GM23248 (cell line): ENCODE measurements at regions not wholly inside any gene's neighbourhood (a gene's known extent, or its start where the extent isn't known, plus 50 kb on each side); places are given as distances from the start of the nearest gene placed in this dataset.

Experiments used
- DNase-seq: peaks from one replicate; pipeline ENCODE4 v3.0.0-alpha.2; 2015
- H2AFZ ChIP-seq: fragments of 200-600 bp; sonication (generic); 2 replicates; pipeline ENCODE4 v1.6.1; 2016; ENCODE audit warnings: antibody characterized with exemption
- H3F3A ChIP-seq: fragments of 200-600 bp; sonication (generic); 2 replicates; pipeline ENCODE4 v1.6.1; 2016; ENCODE audit warnings: mild to moderate bottlenecking, antibody characterized with exemption, mixed run types; ENCODE audit not compliant: insufficient read depth
- H3K27ac ChIP-seq: fragments of 200-600 bp; sonication (generic); 2 replicates; pipeline ENCODE4 v1.5.1; 2016; ENCODE audit warnings: mild to moderate bottlenecking
- H3K27me3 ChIP-seq: fragments of 200-600 bp; sonication (generic); replicated peaks from 2 replicates; pipeline ENCODE4 v1.6.1; 2016; ENCODE audit warnings: mild to moderate bottlenecking; ENCODE audit not compliant: insufficient read depth
- H3K36me3 ChIP-seq: fragments of 200-600 bp; sonication (generic); 2 replicates; pipeline ENCODE4 v1.6.1; 2016; ENCODE audit warnings: low read depth, mild to moderate bottlenecking
- H3K4me1 ChIP-seq: fragments of 200-600 bp; sonication (generic); 2 replicates; pipeline ENCODE4 v1.6.1; 2016; ENCODE audit warnings: mild to moderate bottlenecking; ENCODE audit not compliant: insufficient read depth
- H3K4me2 ChIP-seq: fragments of 200-600 bp; sonication (generic); one replicate; pipeline ENCODE4 v1.6.1; 2016; ENCODE audit warnings: mild to moderate bottlenecking; ENCODE audit not compliant: unreplicated experiment
- H3K4me3 ChIP-seq: fragments of 200-600 bp; sonication (generic); 2 replicates; pipeline ENCODE4 v1.5.1; 2016; ENCODE audit warnings: mild to moderate bottlenecking
- H3K79me2 ChIP-seq: fragments of 200-600 bp; sonication (generic); 2 replicates; pipeline ENCODE4 v1.6.1; 2016; ENCODE audit warnings: mild to moderate bottlenecking; ENCODE audit not compliant: insufficient read depth
- H3K9ac ChIP-seq: fragments of 200-600 bp; sonication (generic); 2 replicates; pipeline ENCODE4 v1.6.1; 2016; ENCODE audit warnings: mild to moderate bottlenecking
- H3K9me2 ChIP-seq: fragments of 200-600 bp; sonication (generic); 2 replicates; pipeline ENCODE4 v1.6.1; 2016; ENCODE audit warnings: mixed run types, mild to moderate bottlenecking, moderate library complexity; ENCODE audit not compliant: insufficient read depth
- H3K9me3 ChIP-seq: fragments of 200-600 bp; sonication (generic); one replicate; pipeline ENCODE4 v1.6.1; 2017; ENCODE audit warnings: low read depth
- H4K20me1 ChIP-seq: fragments of 200-600 bp; sonication (generic); 2 replicates; pipeline ENCODE4 v1.6.0; 2016; ENCODE audit not compliant: insufficient read depth
- EZH2 ChIP-seq: fragments of 200-600 bp; sonication (generic); IDR thresholded peaks from 2 replicates; pipeline ENCODE4 v1.6.1; 2018; ENCODE audit warnings: antibody characterized with exemption, mild to moderate bottlenecking; ENCODE audit not compliant: insufficient read depth, poor library complexity, severe bottlenecking
- EZH2phosphoT487 ChIP-seq: fragments of 200-600 bp; sonication (generic); IDR thresholded peaks from 2 replicates; pipeline ENCODE4 v1.6.1; 2018; ENCODE audit warnings: antibody characterized with exemption, moderate library complexity, mild to moderate bottlenecking, low read depth; ENCODE audit not compliant: insufficient read depth
- WGBS, 2 experiments: methylation state at CpG; one replicate each; pipeline ENCODE4 v1.1.6; 2015 to 2017; ENCODE audit warnings: low lambda C conversion rate in 2 of 2, low coverage in 1 of 2; ENCODE audit errors: missing lambda C conversion rate in 2 of 2; 5-methylcytosine and 5-hydroxymethylcytosine counted together
- in situ Hi-C: fragments of 300-500 bp; cut with MboI; formaldehyde crosslinking; loops from 2 replicates; pipeline ENCODE4 v1.15.0; 2020

- Histone ChIP-seq H3K4me1 (no peaks in the 10 kb centered on the region), H3K27ac (no peak overlapping the region), H3K9ac (no peak overlapping the region), H3K4me2 (no peak overlapping the region), H3F3A (no peaks in the 10 kb centered on the region), H3K9me2 (no peaks in the 10 kb centered on the region), H4K20me1 (no peaks in the 10 kb centered on the region), H2AFZ (no peak overlapping the region), H3K79me2 (no peaks in the 10 kb centered on the region), H3K9me3 (no peaks in the 10 kb centered on the region), H3K36me3 (no peaks in the 10 kb centered on the region), H3K4me3 (no peak overlapping the region), H3K27me3 (no peaks in the 10 kb centered on the region)
- in situ Hi-C loops, result loop anchor here (25.0 kb wide), 1 partner anchor 446 kb away; no protein-coding TSS in a partner anchor
- WGBS, 2 experiments, result 72 to 74% methylated on average over 7 of the region's 7 CpGs
- DNase-seq, result no peak
- TF ChIP-seq EZH2phosphoT487 (no peak), EZH2 (no peak)
These were observed 60.8 kb upstream of the CDKN2AIP start for GRCh38 chr4:183383606-183384005.

- WGBS, 2 experiments, result 5 to 11% methylated on average over 1 of the region's 1 CpG
- no peaks in the 10 kb centered on the region for H4K20me1 ChIP-seq
- no peak overlapping the region for H3K4me3 ChIP-seq
- H3K9me3 ChIP-seq, result no peaks in the 10 kb centered on the region
- no peak overlapping the region for H3K27ac ChIP-seq
- no peaks in the 10 kb centered on the region for H3K79me2 ChIP-seq
- H3K27me3 ChIP-seq, result no peaks in the 10 kb centered on the region
- TF ChIP-seq EZH2phosphoT487 (no peak), EZH2 (no peak)
- no peak for DNase-seq
- no peaks in the 10 kb centered on the region for H3F3A ChIP-seq
- H2AFZ ChIP-seq, result no peak overlapping the region
- in situ Hi-C loops, result loop anchor here (25.0 kb wide), 1 partner anchor 447 kb away; no protein-coding TSS in a partner anchor
- H3K9ac ChIP-seq, result no peak overlapping the region
- H3K4me2 ChIP-seq, result no peak overlapping the region
- no peaks in the 10 kb centered on the region for H3K36me3 ChIP-seq
- no peaks in the 10 kb centered on the region for H3K4me1 ChIP-seq
- no peaks in the 10 kb centered on the region for H3K9me2 ChIP-seq
These were observed 59.9 kb upstream of the CDKN2AIP start for GRCh38 chr4:183384516-183384915.

- H3K4me2 ChIP-seq, result no peak overlapping the region
- 74 to 80% methylated on average over 7 of the region's 7 CpGs for WGBS, 2 experiments
- in situ Hi-C loops, result loop anchor here (25.0 kb wide), 1 partner anchor 448 kb away; no protein-coding TSS in a partner anchor
- no peaks in the 10 kb centered on the region for H3K9me2 ChIP-seq
- H3K9me3 ChIP-seq, result no peaks in the 10 kb centered on the region
- no peaks in the 10 kb centered on the region for H3K27me3 ChIP-seq
- no peak for DNase-seq
- no peak overlapping the region for H2AFZ ChIP-seq
- no peak overlapping the region for H3K4me3 ChIP-seq
- H3K36me3 ChIP-seq, result no peaks in the 10 kb centered on the region
- H3F3A ChIP-seq, result no peaks in the 10 kb centered on the region
- no peaks in the 10 kb centered on the region for H4K20me1 ChIP-seq
- H3K79me2 ChIP-seq, result no peaks in the 10 kb centered on the region
- no peak overlapping the region for H3K27ac ChIP-seq
- TF ChIP-seq EZH2phosphoT487 (no peak), EZH2 (no peak)
- H3K4me1 ChIP-seq, result no peaks in the 10 kb centered on the region
- H3K9ac ChIP-seq, result no peak overlapping the region
These were observed 59.5 kb upstream of the CDKN2AIP start for GRCh38 chr4:183384983-183385382.

- H3K4me2 ChIP-seq, result no peak overlapping the region
- H3K4me3 ChIP-seq, result no peak overlapping the region
- H3K36me3 ChIP-seq, result no peaks in the 10 kb centered on the region
- H3K27me3 ChIP-seq, result no peaks in the 10 kb centered on the region
- H3K9me2 ChIP-seq, result no peaks in the 10 kb centered on the region
- DNase-seq, result no peak
- no peaks in the 10 kb centered on the region for H3K4me1 ChIP-seq
- H3K9ac ChIP-seq, result no peak overlapping the region
- TF ChIP-seq EZH2 (no peak), EZH2phosphoT487 (no peak)
- H3K9me3 ChIP-seq, result no peaks in the 10 kb centered on the region
- H3K27ac ChIP-seq, result no peak overlapping the region
- no peaks in the 10 kb centered on the region for H3K79me2 ChIP-seq
- no peak overlapping the region for H2AFZ ChIP-seq
- in situ Hi-C loops, result loop anchor here (25.0 kb wide), 1 partner anchor 451 kb away; no protein-coding TSS in a partner anchor
- WGBS, 2 experiments, result 64 to 68% methylated on average over 7 of the region's 7 CpGs
- no peaks in the 10 kb centered on the region for H4K20me1 ChIP-seq
- H3F3A ChIP-seq, result no peaks in the 10 kb centered on the region
These were observed 56.4 kb upstream of the CDKN2AIP start for GRCh38 chr4:183388021-183388420.

DNA sequence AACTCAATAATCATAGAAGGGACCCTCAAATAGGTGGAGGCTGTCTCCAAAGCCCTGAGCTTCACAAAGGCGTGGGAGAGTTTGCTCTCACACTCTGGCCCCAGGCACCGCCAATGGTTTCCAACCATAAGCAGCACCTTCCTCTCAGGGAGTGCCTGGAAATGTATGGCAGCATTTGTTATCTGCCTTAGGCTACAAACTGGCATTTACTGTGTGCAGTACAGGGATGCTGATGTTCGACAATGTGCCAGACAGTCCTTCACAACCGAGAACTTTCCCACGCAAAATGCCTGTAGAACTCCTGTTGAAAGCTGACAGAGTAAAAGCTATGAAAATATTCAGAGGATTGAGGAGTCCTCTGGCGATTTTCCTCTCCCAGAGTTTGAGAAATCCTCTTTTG, 55.7 kb upstream of the CDKN2AIP start:
- H3K4me3 ChIP-seq, result no peak overlapping the region
- H3K9ac ChIP-seq, result no peak overlapping the region
- in situ Hi-C loops, result loop anchor here (25.0 kb wide), 1 partner anchor 451 kb away; no protein-coding TSS in a partner anchor
- H3K27me3 ChIP-seq, result no peaks in the 10 kb centered on the region
- H2AFZ ChIP-seq, result no peak overlapping the region
- H3K27ac ChIP-seq, result no peak overlapping the region
- H3K79me2 ChIP-seq, result no peaks in the 10 kb centered on the region
- no peaks in the 10 kb centered on the region for H3K9me3 ChIP-seq
- H3K4me2 ChIP-seq, result no peak overlapping the region
- H3F3A ChIP-seq, result no peaks in the 10 kb centered on the region
- H3K4me1 ChIP-seq, result no peaks in the 10 kb centered on the region
- no peaks in the 10 kb centered on the region for H3K36me3 ChIP-seq
- WGBS, 2 experiments, result 75 to 86% methylated on average over 6 of the region's 6 CpGs
- no peaks in the 10 kb centered on the region for H3K9me2 ChIP-seq
- H4K20me1 ChIP-seq, result no peaks in the 10 kb centered on the region
- TF ChIP-seq EZH2, result no peak
- TF ChIP-seq EZH2phosphoT487, result no peak
- DNase-seq, result no peak
